Gastroesophageal sphincter (tissue), 4 donors: ENCODE measurements at regions not wholly inside any gene's neighbourhood (a gene's known extent, or its start where the extent isn't known, plus 50 kb on each side); places are given as distances from the start of the nearest gene placed in this dataset.
A peak's percentile ranks its signal among the peaks of the same experiment; 100 is the strongest.

Experiments used
- ATAC-seq: fragments of 150-250 bp; one replicate; pipeline ENCODE4 v1.9.1; 2016; ENCODE audit warnings: mild to moderate bottlenecking, moderate library complexity
- H3K27ac ChIP-seq, 4 donors: fragments of 200-600 bp; sonication (generic) in 3 of 4; 1 replicate in 3 of 4; 2 replicates in 1 of 4; pipeline ENCODE4 v1.5.1; 2016 to 2019
- H3K27me3 ChIP-seq: fragments of 200-600 bp; sonication (generic); one replicate; pipeline ENCODE4 v1.5.1; 2019
- H3K36me3 ChIP-seq, 2 donors: fragments of 200-600 bp; sonication (generic); one replicate each; pipeline ENCODE4 v1.5.1; 2019; ENCODE audit warnings: control low read depth in 1 of 2
- H3K4me1 ChIP-seq, 3 donors: fragments of 200-600 bp; sonication (generic); 1 replicate in 2 of 3; 2 replicates in 1 of 3; pipeline ENCODE4 v1.5.1; 2016 to 2019; ENCODE audit warnings: control low read depth in 2 of 3
- H3K4me3 ChIP-seq, 2 donors: fragments of 200-600 bp; sonication (generic); one replicate each; pipeline ENCODE4 v1.5.1; 2019; ENCODE audit warnings: mild to moderate bottlenecking in 1 of 2, moderate library complexity in 1 of 2
- H3K9me3 ChIP-seq, 3 donors: fragments of 200-600 bp; sonication (generic); one replicate each; pipeline ENCODE4 v1.5.1; 2017 to 2019; ENCODE audit warnings: control low read depth in 2 of 3
- CTCF ChIP-seq, 4 experiments: fragments of 200-600 bp in 2 of 4; fragments of 450-650 bp in 2 of 4; sonication (generic) in 1 of 4; IDR thresholded peaks; one replicate each; pipeline ENCODE4 v1.5.1; 2017 to 2019; ENCODE audit warnings: antibody characterized with exemption in 4 of 4, mild to moderate bottlenecking in 2 of 4, moderate library complexity in 2 of 4
- EP300 ChIP-seq: sonication (generic); formaldehyde crosslinking; IDR thresholded peaks from one replicate; pipeline ENCODE4 v1.6.1; 2017; ENCODE audit warnings: antibody characterized with exemption, mild to moderate bottlenecking
- POLR2A ChIP-seq, 2 donors: fragments of 450-650 bp; IDR thresholded peaks; one replicate each; pipeline ENCODE4 v1.6.1; 2017; ENCODE audit warnings: antibody characterized with exemption in 2 of 2, mild to moderate bottlenecking in 2 of 2, moderate library complexity in 1 of 2
- POLR2AphosphoS5 ChIP-seq: sonication (generic); formaldehyde crosslinking; IDR thresholded peaks from one replicate; pipeline ENCODE4 v1.6.1; 2017; ENCODE audit warnings: antibody characterized with exemption
- WGBS, 2 donors: methylation state at CpG; one replicate each; pipeline ENCODE4 v1.1.5; 2018; ENCODE audit warnings: low coverage in 1 of 2; 5-methylcytosine and 5-hydroxymethylcytosine counted together

GRCh38 chr13:33745370-33746324 is 72.3 kb upstream of the RFC3 start:
- TF ChIP-seq CTCF (IDR thresholded peaks at IDR 0.05) (peak in 1 of 4 experiments; percentile 13), EP300 (no peak), POLR2AphosphoS5 (peak; percentile 15)
- no peaks in the 10 kb centered on the region for H3K27me3 ChIP-seq
- peaks cover 0 to 21% (median 0%) of the 10 kb centered on the region in 3 donors for H3K4me1 ChIP-seq
- ATAC-seq, result peak; percentile 44
- H3K36me3 ChIP-seq, result no peaks in the 10 kb centered on the region
- WGBS, 2 donors, result 50 to 70% methylated on average over 7 of the region's 7 CpGs
- H3K9me3 ChIP-seq, result no peaks in the 10 kb centered on the region
- H3K4me3 ChIP-seq, result no peak overlapping the region
- peak overlapping the region in 3 of 4 donors; percentile 61 to 73 (median 73) for H3K27ac ChIP-seq

GRCh38 chr13:33746867-33747266 is 71.1 kb upstream of the RFC3 start:
- Histone ChIP-seq H3K4me3 (no peak overlapping the region), H3K27me3 (no peaks in the 10 kb centered on the region), H3K27ac (no peak overlapping the region), H3K36me3 (no peaks in the 10 kb centered on the region), H3K9me3 (no peaks in the 10 kb centered on the region), H3K4me1 (peaks cover 0 to 21% (median 0%) of the 10 kb centered on the region in 3 donors)
- 96 to 100% methylated on average over 2 of the region's 2 CpGs for WGBS, 2 donors
- ATAC-seq, result no peak
- no peak for TF ChIP-seq POLR2AphosphoS5
- TF ChIP-seq EP300, result no peak
- no peak for TF ChIP-seq POLR2A (IDR thresholded peaks at IDR 0.05)
- no peak for TF ChIP-seq CTCF (IDR thresholded peaks at IDR 0.05)

GRCh38 chr13:33751151-33751550 is 66.8 kb upstream of the RFC3 start:
- Histone ChIP-seq H3K4me1 (peaks cover 0 to 3% (median 0%) of the 10 kb centered on the region in 3 donors), H3K27me3 (no peaks in the 10 kb centered on the region), H3K27ac (no peak overlapping the region), H3K9me3 (no peaks in the 10 kb centered on the region), H3K36me3 (no peaks in the 10 kb centered on the region), H3K4me3 (no peak overlapping the region)
- 0 to 57% methylated on average over 1 to 2 of the region's 2 CpGs for WGBS, 2 donors
- ATAC-seq, result no peak
- TF ChIP-seq EP300 (no peak), POLR2AphosphoS5 (no peak), POLR2A (IDR thresholded peaks at IDR 0.05) (no peak), CTCF (IDR thresholded peaks at IDR 0.05) (no peak)

GRCh38 chr13:33752094-33752493 is 65.9 kb upstream of the RFC3 start:
- no peak for ATAC-seq
- no peaks in the 10 kb centered on the region for H3K27me3 ChIP-seq
- no peaks in the 10 kb centered on the region for H3K9me3 ChIP-seq
- H3K4me3 ChIP-seq, result no peak overlapping the region
- H3K4me1 ChIP-seq, result no peaks in the 10 kb centered on the region
- H3K27ac ChIP-seq, result no peak overlapping the region
- no peaks in the 10 kb centered on the region for H3K36me3 ChIP-seq
- TF ChIP-seq CTCF (IDR thresholded peaks at IDR 0.05) (no peak), EP300 (no peak), POLR2A (IDR thresholded peaks at IDR 0.05) (no peak)

DNA sequence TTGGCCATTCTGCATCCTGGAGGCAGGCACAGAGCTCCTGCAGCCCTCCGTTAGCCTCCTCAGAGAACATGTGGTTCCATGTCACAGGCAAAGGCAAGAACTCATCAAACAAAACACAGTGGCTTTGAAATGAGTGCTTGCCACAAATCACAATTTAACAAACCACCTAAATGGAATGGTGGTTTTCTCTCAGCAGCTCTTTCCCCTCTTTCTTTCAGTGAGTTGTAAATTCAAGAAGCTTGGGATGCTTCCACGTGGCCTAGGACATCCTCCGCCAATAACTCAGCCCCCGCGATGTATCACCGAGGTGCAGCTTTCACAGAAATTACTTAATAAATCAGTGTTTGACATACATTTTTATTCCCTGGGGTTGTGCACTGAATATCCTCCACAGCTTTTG is 65.4 kb upstream of the RFC3 start:
- Histone ChIP-seq H3K27ac (no peak overlapping the region), H3K4me3 (no peak overlapping the region), H3K4me1 (no peaks in the 10 kb centered on the region), H3K36me3 (no peaks in the 10 kb centered on the region), H3K9me3 (no peaks in the 10 kb centered on the region), H3K27me3 (no peaks in the 10 kb centered on the region)
- 74 to 77% methylated on average over 2 to 5 of the region's 6 CpGs for WGBS, 2 donors
- no peak for ATAC-seq
- no peak for TF ChIP-seq POLR2A (IDR thresholded peaks at IDR 0.05)
- TF ChIP-seq EP300, result no peak
- TF ChIP-seq POLR2AphosphoS5, result no peak
